Neural cell (in vitro differentiated cells): ENCODE measurements at regions not wholly inside any gene's neighbourhood (a gene's known extent, or its start where the extent isn't known, plus 50 kb on each side); places are given as distances from the start of the nearest gene placed in this dataset.

Experiments
- H2AFZ ChIP-seq: fragments of 200-600, 300-800 bp; sonication (generic), shearing (Covaris generic); 2 replicates; pipeline ENCODE4 v1.6.0; 2014; ENCODE audit warnings: low read depth, mild to moderate bottlenecking, antibody characterized with exemption, low read length, moderate library complexity
- H3F3A ChIP-seq: fragments of 200-600 bp; shearing (Covaris generic); 2 replicates; pipeline ENCODE4 v1.6.1; 2016; ENCODE audit warnings: mild to moderate bottlenecking, moderate library complexity, mixed read lengths, antibody characterized with exemption, low read length; ENCODE audit not compliant: insufficient read depth, poor library complexity, severe bottlenecking
- H3K27ac ChIP-seq: fragments of 200-600, 300-800 bp; sonication (generic), shearing (Covaris generic); 2 replicates; pipeline ENCODE4 v1.5.1; 2014; ENCODE audit warnings: mild to moderate bottlenecking, low read length, moderate library complexity
- H3K27me3 ChIP-seq: fragments of 300-800, 200-600 bp; sonication (generic), shearing (Covaris generic); 2 replicates; pipeline ENCODE4 v1.6.0; 2014; ENCODE audit warnings: mild to moderate bottlenecking, low read depth, low read length, moderate library complexity; ENCODE audit not compliant: insufficient read depth
- H3K36me3 ChIP-seq: fragments of 300-800, 200-600 bp; sonication (generic), shearing (Covaris generic); 2 replicates; pipeline ENCODE4 v1.5.1; 2014; ENCODE audit warnings: mild to moderate bottlenecking, antibody characterized with exemption, low read length, moderate library complexity; ENCODE audit not compliant: insufficient read depth
- H3K4me2 ChIP-seq: fragments of 300-800, 200-600 bp; sonication (generic), shearing (Covaris generic); 2 replicates; pipeline ENCODE4 v1.6.0; 2014; ENCODE audit warnings: mild to moderate bottlenecking, low read length
- H3K4me3 ChIP-seq: fragments of 300-800, 200-600 bp; sonication (generic), shearing (Covaris generic); 2 replicates; pipeline ENCODE4 v1.5.1; 2014; ENCODE audit warnings: mild to moderate bottlenecking, low read length, moderate library complexity
- H3K79me2 ChIP-seq: fragments of 200-600 bp; shearing (Covaris generic); replicated peaks from 2 replicates; pipeline ENCODE4 v1.6.0; 2014; ENCODE audit warnings: mild to moderate bottlenecking, low read length, moderate library complexity; ENCODE audit not compliant: insufficient read depth
- H3K9ac ChIP-seq: fragments of 300-800, 200-600 bp; sonication (generic), shearing (Covaris generic); 2 replicates; pipeline ENCODE4 v1.6.1; 2016; ENCODE audit warnings: mild to moderate bottlenecking, low read length, mixed read lengths
- H3K9me2 ChIP-seq: fragments of 200-600 bp; shearing (Covaris generic); 2 replicates; pipeline ENCODE4 v1.6.1; 2016; ENCODE audit warnings: mild to moderate bottlenecking, low read length, mixed read lengths; ENCODE audit not compliant: insufficient read depth
- H3K9me3 ChIP-seq: fragments of 200-600, 300-800 bp; sonication (generic), shearing (Covaris generic); 2 replicates; pipeline ENCODE4 v1.6.1; 2016; ENCODE audit warnings: mild to moderate bottlenecking, mixed run types, low read length, moderate library complexity, mixed read lengths
- H4K20me1 ChIP-seq: fragments of 200-600 bp; shearing (Covaris generic); 2 replicates; pipeline ENCODE4 v1.6.1; 2016; ENCODE audit warnings: mild to moderate bottlenecking, mixed run types; ENCODE audit not compliant: insufficient read depth
- EP300 ChIP-seq: fragments of 450-650 bp; conservative IDR thresholded peaks from 2 replicates; pipeline ENCODE4 v1.6.1; 2014; ENCODE audit warnings: antibody characterized with exemption, mild to moderate bottlenecking, moderate library complexity; ENCODE audit not compliant: poor library complexity, severe bottlenecking
- EZH2 ChIP-seq: fragments of 200-600, 300-800 bp; shearing (Covaris generic), sonication (generic); IDR thresholded peaks from 2 replicates; pipeline ENCODE4 v1.6.1; 2014; ENCODE audit warnings: antibody characterized with exemption, low read length, borderline replicate concordance, mild to moderate bottlenecking; ENCODE audit not compliant: insufficient read depth, poor library complexity, severe bottlenecking
- MXI1 ChIP-seq: fragments of 450-650 bp; conservative IDR thresholded peaks from 2 replicates; pipeline ENCODE4 v1.6.1; 2014; ENCODE audit warnings: antibody characterized with exemption, mild to moderate bottlenecking; ENCODE audit not compliant: poor library complexity, severe bottlenecking
- POLR2AphosphoS5 ChIP-seq: IDR thresholded peaks from 2 replicates; pipeline ENCODE4 v1.6.1; 2012
- RAD21 ChIP-seq: fragments of 450-650 bp; conservative IDR thresholded peaks from 2 replicates; pipeline ENCODE4 v1.6.1; 2014; ENCODE audit warnings: antibody characterized with exemption, mild to moderate bottlenecking, moderate library complexity
- SMC3 ChIP-seq: fragments of 450-650 bp; conservative IDR thresholded peaks from 2 replicates; pipeline ENCODE4 v1.6.1; 2014; ENCODE audit warnings: antibody characterized with exemption, mild to moderate bottlenecking, moderate library complexity; ENCODE audit not compliant: poor library complexity
- TAF1 ChIP-seq: IDR thresholded peaks from 2 replicates; pipeline ENCODE4 v1.6.1; 2012; ENCODE audit warnings: low read depth
- TF ChIP-seq, protein P1 (sequence below): fragments of 450-650 bp; IDR thresholded peaks from 2 replicates; pipeline ENCODE4 v1.5.1; 2014; ENCODE audit warnings: antibody characterized with exemption, mild to moderate bottlenecking, moderate library complexity; ENCODE audit not compliant: poor library complexity, severe bottlenecking
- TF ChIP-seq, protein P2 (sequence below): IDR thresholded peaks from 2 replicates; pipeline ENCODE4 v1.6.1; 2012; ENCODE audit warnings: borderline replicate concordance

- no peaks in the 10 kb centered on the region for H4K20me1 ChIP-seq
- H3K79me2 ChIP-seq: no peaks in the 10 kb centered on the region
- no peak overlapping the region for H3K9ac ChIP-seq
- no peaks in the 10 kb centered on the region for H3K9me3 ChIP-seq
- no peak overlapping the region for H2AFZ ChIP-seq
- no peak overlapping the region for H3K4me2 ChIP-seq
- TF ChIP-seq, protein P1, sequence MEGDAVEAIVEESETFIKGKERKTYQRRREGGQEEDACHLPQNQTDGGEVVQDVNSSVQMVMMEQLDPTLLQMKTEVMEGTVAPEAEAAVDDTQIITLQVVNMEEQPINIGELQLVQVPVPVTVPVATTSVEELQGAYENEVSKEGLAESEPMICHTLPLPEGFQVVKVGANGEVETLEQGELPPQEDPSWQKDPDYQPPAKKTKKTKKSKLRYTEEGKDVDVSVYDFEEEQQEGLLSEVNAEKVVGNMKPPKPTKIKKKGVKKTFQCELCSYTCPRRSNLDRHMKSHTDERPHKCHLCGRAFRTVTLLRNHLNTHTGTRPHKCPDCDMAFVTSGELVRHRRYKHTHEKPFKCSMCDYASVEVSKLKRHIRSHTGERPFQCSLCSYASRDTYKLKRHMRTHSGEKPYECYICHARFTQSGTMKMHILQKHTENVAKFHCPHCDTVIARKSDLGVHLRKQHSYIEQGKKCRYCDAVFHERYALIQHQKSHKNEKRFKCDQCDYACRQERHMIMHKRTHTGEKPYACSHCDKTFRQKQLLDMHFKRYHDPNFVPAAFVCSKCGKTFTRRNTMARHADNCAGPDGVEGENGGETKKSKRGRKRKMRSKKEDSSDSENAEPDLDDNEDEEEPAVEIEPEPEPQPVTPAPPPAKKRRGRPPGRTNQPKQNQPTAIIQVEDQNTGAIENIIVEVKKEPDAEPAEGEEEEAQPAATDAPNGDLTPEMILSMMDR: no peak
- no peak for TF ChIP-seq TAF1
- no peak for TF ChIP-seq EP300
- no peak for TF ChIP-seq EZH2
- TF ChIP-seq POLR2AphosphoS5: no peak
- TF ChIP-seq MXI1: no peak
- no peak for TF ChIP-seq RAD21
- TF ChIP-seq, protein P2, sequence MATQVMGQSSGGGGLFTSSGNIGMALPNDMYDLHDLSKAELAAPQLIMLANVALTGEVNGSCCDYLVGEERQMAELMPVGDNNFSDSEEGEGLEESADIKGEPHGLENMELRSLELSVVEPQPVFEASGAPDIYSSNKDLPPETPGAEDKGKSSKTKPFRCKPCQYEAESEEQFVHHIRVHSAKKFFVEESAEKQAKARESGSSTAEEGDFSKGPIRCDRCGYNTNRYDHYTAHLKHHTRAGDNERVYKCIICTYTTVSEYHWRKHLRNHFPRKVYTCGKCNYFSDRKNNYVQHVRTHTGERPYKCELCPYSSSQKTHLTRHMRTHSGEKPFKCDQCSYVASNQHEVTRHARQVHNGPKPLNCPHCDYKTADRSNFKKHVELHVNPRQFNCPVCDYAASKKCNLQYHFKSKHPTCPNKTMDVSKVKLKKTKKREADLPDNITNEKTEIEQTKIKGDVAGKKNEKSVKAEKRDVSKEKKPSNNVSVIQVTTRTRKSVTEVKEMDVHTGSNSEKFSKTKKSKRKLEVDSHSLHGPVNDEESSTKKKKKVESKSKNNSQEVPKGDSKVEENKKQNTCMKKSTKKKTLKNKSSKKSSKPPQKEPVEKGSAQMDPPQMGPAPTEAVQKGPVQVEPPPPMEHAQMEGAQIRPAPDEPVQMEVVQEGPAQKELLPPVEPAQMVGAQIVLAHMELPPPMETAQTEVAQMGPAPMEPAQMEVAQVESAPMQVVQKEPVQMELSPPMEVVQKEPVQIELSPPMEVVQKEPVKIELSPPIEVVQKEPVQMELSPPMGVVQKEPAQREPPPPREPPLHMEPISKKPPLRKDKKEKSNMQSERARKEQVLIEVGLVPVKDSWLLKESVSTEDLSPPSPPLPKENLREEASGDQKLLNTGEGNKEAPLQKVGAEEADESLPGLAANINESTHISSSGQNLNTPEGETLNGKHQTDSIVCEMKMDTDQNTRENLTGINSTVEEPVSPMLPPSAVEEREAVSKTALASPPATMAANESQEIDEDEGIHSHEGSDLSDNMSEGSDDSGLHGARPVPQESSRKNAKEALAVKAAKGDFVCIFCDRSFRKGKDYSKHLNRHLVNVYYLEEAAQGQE: no peak
- TF ChIP-seq SMC3: no peak
- no peaks in the 10 kb centered on the region for H3K27me3 ChIP-seq
- H3K9me2 ChIP-seq: no peaks in the 10 kb centered on the region
- H3K4me3 ChIP-seq: no peak overlapping the region
- no peaks in the 10 kb centered on the region for H3K36me3 ChIP-seq
- H3K27ac ChIP-seq: no peak overlapping the region
- no peaks in the 10 kb centered on the region for H3F3A ChIP-seq
Measured at GRCh38 chr16:9370061-9370491, 278.6 kb downstream of the HAPSTR1 start.

DNA sequence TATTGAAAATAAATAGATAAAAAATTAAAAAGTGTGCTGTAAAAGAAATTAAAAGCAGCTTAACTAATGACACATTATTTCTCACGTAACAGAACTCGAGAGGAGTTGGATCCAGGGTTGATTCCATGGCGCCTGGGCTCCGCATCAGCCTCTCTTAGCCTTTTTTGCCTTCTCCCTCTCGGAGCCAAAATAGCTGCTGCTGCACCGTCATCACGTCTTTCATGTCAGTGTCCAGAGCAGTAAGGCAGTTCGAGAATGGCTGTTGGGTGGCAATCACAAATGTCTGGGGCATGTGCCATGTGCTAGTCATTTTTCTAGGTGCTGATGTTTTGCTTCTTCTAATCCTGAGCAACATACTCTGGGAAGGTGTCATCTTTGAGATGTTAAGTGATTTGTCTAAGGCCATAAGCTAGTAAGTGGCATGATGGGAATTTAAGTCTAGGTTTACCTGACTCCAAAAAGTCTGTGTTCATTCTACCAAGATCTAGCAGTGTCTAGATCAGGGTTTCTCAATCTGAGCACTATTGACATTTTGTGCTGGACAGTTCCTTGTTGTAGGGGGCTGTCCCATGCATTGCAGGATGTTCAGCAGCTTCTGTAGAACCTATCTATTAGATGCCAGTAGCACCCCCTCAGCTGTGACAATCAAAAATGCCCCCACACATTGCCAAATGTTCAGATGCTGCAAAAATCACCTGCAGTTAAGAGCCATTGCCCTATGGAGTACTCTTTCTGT lies 280.4 kb downstream of the HAPSTR1 start:
- Histone ChIP-seq H3K9me3 (no peaks in the 10 kb centered on the region), H2AFZ (no peak overlapping the region), H3K27me3 (no peaks in the 10 kb centered on the region)

More for the DNA sequence above, 280.4 kb downstream of the HAPSTR1 start:
- Histone ChIP-seq H3F3A (no peaks in the 10 kb centered on the region), H3K36me3 (no peaks in the 10 kb centered on the region), H3K9me2 (no peaks in the 10 kb centered on the region), H3K79me2 (no peaks in the 10 kb centered on the region), H3K27ac (no peak overlapping the region), H3K4me3 (no peak overlapping the region), H3K4me2 (no peak overlapping the region), H3K9ac (no peak overlapping the region), H4K20me1 (no peaks in the 10 kb centered on the region)
- TF ChIP-seq MXI1: no peak
- TF ChIP-seq TAF1: no peak
- TF ChIP-seq EP300: no peak
- TF ChIP-seq, protein P2: no peak
- TF ChIP-seq POLR2AphosphoS5: no peak
- TF ChIP-seq, protein P1: no peak
- TF ChIP-seq EZH2: no peak
- no peak for TF ChIP-seq RAD21
- no peak for TF ChIP-seq SMC3
